Natural killer cell (primary cell): ENCODE measurements at regions not wholly inside any gene's neighbourhood (a gene's known extent, or its start where the extent isn't known, plus 50 kb on each side); places are given as distances from the start of the nearest gene placed in this dataset.
"Not testable (repeated sequence)": the region's sequence is repeated elsewhere in the genome, so short reads cannot be mapped to it uniquely, and the experiment has no call there.

ENCODE experiments used
- ATAC-seq, 3 donors: fragments of 150-1000 bp in 2 of 3; fragments of 200-7000 bp in 1 of 3; cut with Tn5 transposase; 1 replicate in 1 of 3; 2 replicates in 2 of 3; pipeline ENCODE4 v1.10.0; 2021; ENCODE audit warnings: mild to moderate bottlenecking in 2 of 3, moderate library complexity in 2 of 3
- DNase-seq, 2 donors: peaks; one replicate each; pipeline versions ENCODE4 v3.0.0 to v3.0.0-alpha.2; 2013 to 2021; ENCODE audit warnings: mixed read lengths in 1 of 2
- H3K27ac ChIP-seq: one replicate; pipeline ENCODE4 v1.5.1; 2013; ENCODE audit warnings: mild to moderate bottlenecking, low read length
- H3K27me3 ChIP-seq: one replicate; pipeline ENCODE4 v1.6.1; 2013; ENCODE audit warnings: low read length; ENCODE audit not compliant: control insufficient read depth, insufficient read depth
- H3K36me3 ChIP-seq: one replicate; pipeline ENCODE4 v1.6.1; 2013; ENCODE audit warnings: low read length; ENCODE audit not compliant: control insufficient read depth, insufficient read depth
- H3K4me1 ChIP-seq: one replicate; pipeline ENCODE4 v1.6.1; 2013; ENCODE audit warnings: low read length; ENCODE audit not compliant: control insufficient read depth, insufficient read depth
- H3K4me3 ChIP-seq: one replicate; pipeline ENCODE4 v1.5.1; 2013; ENCODE audit warnings: low read length
- H3K9me3 ChIP-seq: one replicate; pipeline ENCODE4 v1.6.1; 2013; ENCODE audit warnings: low read length; ENCODE audit not compliant: control insufficient read depth, insufficient read depth
- H3K27ac Mint-ChIP-seq, 2 donors: one replicate each; pipeline ENCODE4 v1.8.0; 2022; ENCODE audit warnings: mild to moderate bottlenecking in 2 of 2, mixed read lengths in 2 of 2, moderate library complexity in 1 of 2
- H3K27me3 Mint-ChIP-seq, 2 donors: one replicate each; pipeline ENCODE4 v1.8.0; 2022; ENCODE audit warnings: low read depth in 2 of 2, mixed read lengths in 2 of 2
- H3K36me3 Mint-ChIP-seq: one replicate; pipeline ENCODE4 v1.8.0; 2022; ENCODE audit warnings: mixed read lengths
- H3K4me1 Mint-ChIP-seq, 2 donors: one replicate each; pipeline ENCODE4 v1.8.0; 2022; ENCODE audit warnings: mixed read lengths in 2 of 2
- H3K4me3 Mint-ChIP-seq: one replicate; pipeline ENCODE4 v1.8.0; 2022; ENCODE audit warnings: mild to moderate bottlenecking, moderate library complexity, mixed read lengths
- H3K9me3 Mint-ChIP-seq, 2 donors: one replicate each; pipeline ENCODE4 v1.8.0; 2022; ENCODE audit warnings: mixed read lengths in 2 of 2
- CTCF ChIP-seq: fragments of 200-600 bp; IDR thresholded peaks from one replicate; pipeline ENCODE4 v1.8.0; 2022; ENCODE audit warnings: antibody characterized with exemption
- WGBS: methylation state at CpG from one replicate; pipeline ENCODE4 v1.1.7; 2013; ENCODE audit warnings: missing lambda C conversion rate; ENCODE audit not compliant: insufficient coverage; 5-methylcytosine and 5-hydroxymethylcytosine counted together
- intact Hi-C: fragments of 100-400 bp; cut with micrococcal nuclease; formaldehyde crosslinking; loops from one replicate; pipeline ENCODE4 v1.14.2; 2022

DNA sequence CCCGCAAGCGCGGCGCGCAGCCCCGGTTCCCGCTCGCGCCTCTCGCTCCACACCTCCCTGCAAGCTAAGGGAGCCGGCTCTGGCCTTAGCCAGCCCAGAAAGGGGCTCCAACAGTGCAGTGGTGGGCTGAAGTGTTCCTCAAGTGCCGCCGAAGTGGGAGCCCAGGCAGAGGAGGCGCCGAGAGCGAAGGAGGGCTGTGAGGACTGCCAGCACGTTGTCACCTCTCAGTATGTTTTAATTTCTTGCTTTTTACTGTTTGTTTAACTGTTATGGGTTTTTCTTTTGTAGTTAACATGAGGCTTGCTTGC is 1525.7 kb downstream of the SI start:
- WGBS = 95% methylated on average over 17 of the region's 17 CpGs
- peaks cover 9 to 18% of the 10 kb centered on the region in 2 donors for H3K9me3 Mint-ChIP-seq
- Histone ChIP-seq H3K27me3 (no peaks in the 10 kb centered on the region), H3K4me3 (no peak overlapping the region), H3K9me3 (no peaks in the 10 kb centered on the region), H3K4me1 (no peaks in the 10 kb centered on the region), H3K27ac (no peak overlapping the region), H3K36me3 (no peaks in the 10 kb centered on the region)
- TF ChIP-seq CTCF = no peak
- DNase-seq (no peak), ATAC-seq (no peak)
- no peaks in the 10 kb centered on the region for H3K4me1 Mint-ChIP-seq
- H3K4me3 Mint-ChIP-seq = no peak overlapping the region
- no peaks in the 10 kb centered on the region for H3K27me3 Mint-ChIP-seq
- H3K27ac Mint-ChIP-seq = no peak overlapping the region
- H3K36me3 Mint-ChIP-seq = peaks cover 13% of the 10 kb centered on the region
- intact Hi-C loops = no loop called here

DNA sequence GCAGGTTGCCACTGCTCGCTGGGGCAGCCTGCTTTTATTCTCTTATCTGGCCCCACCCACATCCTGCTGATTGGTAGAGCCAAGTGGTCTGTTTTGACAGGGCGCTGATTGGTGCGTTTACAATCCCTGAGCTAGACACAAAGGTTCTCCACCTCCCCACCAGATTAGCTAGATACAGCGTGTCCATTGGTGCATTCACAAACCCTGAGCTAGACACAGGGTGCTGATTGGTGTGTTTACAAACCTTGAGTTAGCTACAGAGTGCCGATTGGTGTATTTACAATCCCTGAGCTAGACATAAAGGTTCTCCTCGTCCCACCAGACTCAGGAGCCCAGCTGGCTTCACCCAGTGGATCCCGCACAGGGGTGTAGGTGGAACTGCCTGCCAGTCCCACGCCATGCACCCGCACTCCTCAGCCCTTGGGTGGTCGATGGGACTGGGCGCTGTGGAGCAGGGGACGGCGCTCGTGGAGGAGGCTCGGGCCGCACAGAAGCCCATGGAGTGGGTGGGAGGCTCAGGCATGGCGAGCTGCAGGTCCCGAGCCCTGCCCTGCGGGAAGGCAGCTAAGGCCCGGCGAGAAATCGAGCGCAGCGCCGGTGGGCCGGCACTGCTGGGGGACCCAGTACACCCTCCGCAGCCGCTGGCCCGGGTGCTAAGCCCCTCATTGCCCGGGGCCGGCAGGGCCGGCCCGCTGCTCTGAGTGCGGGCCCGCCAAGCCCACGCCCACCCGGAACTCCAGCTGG is 1526.2 kb downstream of the SI start:
- Mint-ChIP-seq H3K36me3 (peaks cover 13% of the 10 kb centered on the region), H3K9me3 (peaks cover 9 to 18% of the 10 kb centered on the region in 2 donors)
- H3K4me1 Mint-ChIP-seq, H3K4me3 Mint-ChIP-seq, H3K27me3 ChIP-seq, H3K4me1 ChIP-seq, ATAC-seq, intact Hi-C loops, H3K27ac ChIP-seq, H3K27ac Mint-ChIP-seq, H3K4me3 ChIP-seq, H3K27me3 Mint-ChIP-seq, DNase-seq, H3K36me3 ChIP-seq, H3K9me3 ChIP-seq: not testable (repeated sequence)
- 95% methylated on average over 23 of the region's 37 CpGs for WGBS

- Histone ChIP-seq H3K4me3 (no peak overlapping the region), H3K27ac (no peak overlapping the region), H3K4me1 (no peaks in the 10 kb centered on the region), H3K36me3 (no peaks in the 10 kb centered on the region), H3K9me3 (no peaks in the 10 kb centered on the region), H3K27me3 (no peaks in the 10 kb centered on the region)
- Mint-ChIP-seq H3K4me3 (no peak overlapping the region), H3K36me3 (peaks cover 5% of the 10 kb centered on the region), H3K27me3 (no peaks in the 10 kb centered on the region), H3K27ac (no peak overlapping the region), H3K9me3 (peaks cover 9 to 18% of the 10 kb centered on the region in 2 donors), H3K4me1 (no peaks in the 10 kb centered on the region)
- no CpG with 5 or more reads among the region's 1 CpG for WGBS
- ATAC-seq (no peak), DNase-seq (no peak)
- TF ChIP-seq CTCF = no peak
- intact Hi-C loops = no loop called here
Observed at GRCh38 chr3:163548015-163548414, 1530.3 kb downstream of the SI start.

GRCh38 chr3:163547014-163547685 is 1531.1 kb downstream of the SI start:
- no peak overlapping the region for H3K4me3 Mint-ChIP-seq
- H3K4me1 Mint-ChIP-seq = no peaks in the 10 kb centered on the region
- H3K27ac Mint-ChIP-seq = no peak overlapping the region
- no peaks in the 10 kb centered on the region for H3K27me3 ChIP-seq
- peaks cover 5% of the 10 kb centered on the region for H3K36me3 Mint-ChIP-seq
- no peaks in the 10 kb centered on the region for H3K4me1 ChIP-seq
- 64% methylated on average over 1 of the region's 3 CpGs for WGBS
- no peak overlapping the region for H3K27ac ChIP-seq
- no peaks in the 10 kb centered on the region for H3K9me3 ChIP-seq
- no peaks in the 10 kb centered on the region for H3K36me3 ChIP-seq
- H3K9me3 Mint-ChIP-seq = peaks cover 9 to 18% of the 10 kb centered on the region in 2 donors
- DNase-seq (no peak), ATAC-seq (no peak)
- no peak for TF ChIP-seq CTCF
- H3K4me3 ChIP-seq = no peak overlapping the region
- no peaks in the 10 kb centered on the region for H3K27me3 Mint-ChIP-seq
- intact Hi-C loops = no loop called here
